Heart right ventricle (tissue), 16 donors: ENCODE measurements at regions not wholly inside any gene's neighbourhood (a gene's known extent, or its start where the extent isn't known, plus 50 kb on each side); places are given as distances from the start of the nearest gene placed in this dataset.

ENCODE experiments used
- ATAC-seq, 8 donors: fragments of 200-7000 bp; cut with Tn5 transposase; one replicate each; pipeline ENCODE4 v1.9.1; 2020; ENCODE audit warnings: mild to moderate bottlenecking in 8 of 8, moderate library complexity in 8 of 8, moderate number of reproducible peaks in 1 of 8
- DNase-seq, 2 donors: peaks; one replicate each; pipeline ENCODE4 v3.0.0-alpha.2; 2020
- H3K27ac ChIP-seq, 10 donors: fragments of 200-600 bp; sonication (generic) in 2 of 10; one replicate each; pipeline versions ENCODE4 v1.5.0 to v1.8.0; 2020 to 2022; ENCODE audit warnings: mild to moderate bottlenecking in 3 of 10
- H3K27me3 ChIP-seq, 7 donors: fragments of 200-600 bp; one replicate each; pipeline ENCODE4 v1.8.0; 2021 to 2022; ENCODE audit warnings: mild to moderate bottlenecking in 2 of 7
- H3K36me3 ChIP-seq, 9 donors: fragments of 200-600 bp; sonication (generic) in 1 of 9; one replicate each; pipeline versions ENCODE4 v1.5.0 to v1.8.0; 2020 to 2022; ENCODE audit warnings: mild to moderate bottlenecking in 2 of 9
- H3K4me1 ChIP-seq, 9 donors: fragments of 200-600 bp; sonication (generic) in 1 of 9; one replicate each; pipeline versions ENCODE4 v1.5.0 to v1.8.0; 2020 to 2022; ENCODE audit warnings: mild to moderate bottlenecking in 4 of 9
- H3K4me3 ChIP-seq, 10 donors: fragments of 200-600 bp; sonication (generic) in 2 of 10; one replicate each; pipeline versions ENCODE4 v1.5.0 to v1.8.0; 2020 to 2022; ENCODE audit warnings: mild to moderate bottlenecking in 7 of 10, moderate library complexity in 2 of 10
- H3K9me3 ChIP-seq, 11 donors: fragments of 200-600 bp in 10 of 11; sonication (generic) in 2 of 11; one replicate each; pipeline versions ENCODE4 v1.5.0 to v1.8.0; 2013 to 2022; ENCODE audit warnings: mild to moderate bottlenecking in 2 of 11, control low read depth in 1 of 11, moderate library complexity in 1 of 11
- WGBS, 2 donors: extraction: QIAGEN DNeasy Blood & Tissue Kit; methylation state at CpG; one replicate each; pipeline ENCODE4 v1.1.7; 2013; ENCODE audit warnings: inconsistent platforms in 1 of 2; 5-methylcytosine and 5-hydroxymethylcytosine counted together
- intact Hi-C, 10 donors: fragments of 100-400 bp; cut with DNase I; formaldehyde crosslinking; loops; one replicate each; pipeline versions ENCODE4 v1.11.1 to v1.14.2; 2022
- TF ChIP-seq, protein P1 (sequence below), 9 donors: fragments of 200-600 bp; sonication (generic) in 2 of 9; IDR thresholded peaks; one replicate each; pipeline versions ENCODE4 v1.5.0 to v1.8.0; 2021 to 2022; ENCODE audit warnings: antibody characterized with exemption in 9 of 9, mild to moderate bottlenecking in 5 of 9, moderate library complexity in 1 of 9
- donor health status: Arrhythmogenic right ventricular cardiomyopathy.
- donor health status: ischemic (EF 13 %, LVEDD 7.1; RV severe dilation, severe dysfunction).
- donor health status: healthy with polysubstance abuse.
- donor health status: DM: no; HTN: yes; CAD: no.
- donor health status: DM: no; HTN: no; CAD: no.
- donor health status: ischemic (EF 25% LVEDD 6.9; RV normal size, moderate dysfunction).
- donor health status: ischemic (EF 25% LVEDD 5.7; RV mildly dilated, moderate dysfunction).
- donor health status: healthy.
- donor health status: DM: yes; HTN: yes; CAD: no.
- donor health status: Ischemic cardiomyopathy.
- donor health status: ischemic (EF 35%, LVEDD 5.7; RV mildly dilated, moderate dysfunction).
- donor health status: nonischemic (EF 11% LVEDD 7.7; RV severe dilation, severe dysfunction).
- donor health status: DM: yes; HTN: yes; CAD: no.
- donor health status: PGD.
- donor health status: ischemic (EF 29% LVEDD 5.4; RV normal size, mild dysfunction).
- donor health status: nonischemic (EF 23%, LVEDD 6.1; RV moderate dilation, normal function).

DNA sequence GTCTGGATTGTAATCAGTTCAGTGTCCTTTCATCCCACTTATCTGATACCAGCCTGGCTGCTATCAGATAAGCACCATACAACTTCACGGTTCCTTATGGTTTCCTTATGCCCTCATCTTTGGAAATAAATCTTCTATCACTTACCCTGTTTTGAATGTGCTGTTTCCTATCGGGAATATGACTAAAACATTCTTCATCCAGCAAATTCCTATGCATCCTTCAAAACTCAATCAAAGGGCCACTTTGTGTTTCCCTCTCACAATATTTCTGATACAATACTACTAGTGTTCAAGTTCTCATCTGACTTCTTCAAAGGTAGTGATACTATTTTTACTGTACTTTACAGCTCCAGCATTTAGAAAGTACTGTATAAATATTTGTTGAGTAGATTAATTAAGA, 513.2 kb downstream of the OMA1 start:
- no peak overlapping the region for H3K27ac ChIP-seq
- H3K4me1 ChIP-seq = no peaks in the 10 kb centered on the region
- H3K4me3 ChIP-seq = no peak overlapping the region
- H3K36me3 ChIP-seq = no peaks in the 10 kb centered on the region
- DNase-seq (no peak), ATAC-seq (no peak)
- WGBS, 2 donors = 33 to 38% methylated on average over 2 of the region's 2 CpGs
- H3K9me3 ChIP-seq = no peaks in the 10 kb centered on the region
- intact Hi-C loops = no loop called here
- H3K27me3 ChIP-seq = peaks cover 0 to 18% (median 14%) of the 10 kb centered on the region in 7 donors
- TF ChIP-seq, protein P1, sequence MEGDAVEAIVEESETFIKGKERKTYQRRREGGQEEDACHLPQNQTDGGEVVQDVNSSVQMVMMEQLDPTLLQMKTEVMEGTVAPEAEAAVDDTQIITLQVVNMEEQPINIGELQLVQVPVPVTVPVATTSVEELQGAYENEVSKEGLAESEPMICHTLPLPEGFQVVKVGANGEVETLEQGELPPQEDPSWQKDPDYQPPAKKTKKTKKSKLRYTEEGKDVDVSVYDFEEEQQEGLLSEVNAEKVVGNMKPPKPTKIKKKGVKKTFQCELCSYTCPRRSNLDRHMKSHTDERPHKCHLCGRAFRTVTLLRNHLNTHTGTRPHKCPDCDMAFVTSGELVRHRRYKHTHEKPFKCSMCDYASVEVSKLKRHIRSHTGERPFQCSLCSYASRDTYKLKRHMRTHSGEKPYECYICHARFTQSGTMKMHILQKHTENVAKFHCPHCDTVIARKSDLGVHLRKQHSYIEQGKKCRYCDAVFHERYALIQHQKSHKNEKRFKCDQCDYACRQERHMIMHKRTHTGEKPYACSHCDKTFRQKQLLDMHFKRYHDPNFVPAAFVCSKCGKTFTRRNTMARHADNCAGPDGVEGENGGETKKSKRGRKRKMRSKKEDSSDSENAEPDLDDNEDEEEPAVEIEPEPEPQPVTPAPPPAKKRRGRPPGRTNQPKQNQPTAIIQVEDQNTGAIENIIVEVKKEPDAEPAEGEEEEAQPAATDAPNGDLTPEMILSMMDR (IDR thresholded peaks at IDR 0.05) = no peak

GRCh38 chr1:58032611-58033073, 513.9 kb downstream of the OMA1 start:
- Histone ChIP-seq H3K4me3 (no peak overlapping the region), H3K36me3 (no peaks in the 10 kb centered on the region), H3K9me3 (no peaks in the 10 kb centered on the region), H3K27me3 (peaks cover 0 to 18% (median 14%) of the 10 kb centered on the region in 7 donors), H3K27ac (no peak overlapping the region), H3K4me1 (no peaks in the 10 kb centered on the region)
- TF ChIP-seq, protein P1 (IDR thresholded peaks at IDR 0.05) = no peak
- intact Hi-C loops = no loop called here
- DNase-seq = no peak
- no peak for ATAC-seq
- 83 to 87% methylated on average over 1 of the region's 1 CpG for WGBS, 2 donors

DNA sequence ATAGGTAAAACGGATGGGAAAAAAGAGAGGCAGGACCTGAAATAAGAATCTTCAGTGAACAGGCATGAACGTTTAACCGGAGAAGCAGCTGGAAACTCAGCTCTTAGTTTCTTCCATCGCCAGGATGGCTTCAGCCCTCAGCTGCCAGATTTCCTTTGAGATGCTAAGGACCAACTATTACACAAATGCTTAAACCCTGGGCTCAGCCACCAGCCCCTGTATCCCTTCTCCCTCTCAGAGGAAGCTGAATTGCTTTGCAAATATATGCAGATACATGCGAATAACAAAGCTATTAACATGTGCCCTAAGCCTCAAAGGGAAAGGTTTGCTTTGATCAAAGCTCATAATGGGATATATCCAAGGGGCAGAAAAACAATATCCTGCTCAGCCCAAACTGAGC, 515.1 kb downstream of the OMA1 start:
- WGBS, 2 donors = 31 to 33% methylated on average over 5 of the region's 5 CpGs
- TF ChIP-seq, protein P1 (IDR thresholded peaks at IDR 0.05) = no peak
- intact Hi-C loops = no loop called here
- no peaks in the 10 kb centered on the region for H3K36me3 ChIP-seq
- DNase-seq (no peak), ATAC-seq (no peak)
- no peak overlapping the region for H3K27ac ChIP-seq
- no peak overlapping the region for H3K4me3 ChIP-seq
- H3K4me1 ChIP-seq = no peaks in the 10 kb centered on the region
- H3K27me3 ChIP-seq = peaks cover 0 to 16% (median 9%) of the 10 kb centered on the region in 7 donors
- H3K9me3 ChIP-seq = no peaks in the 10 kb centered on the region

DNA sequence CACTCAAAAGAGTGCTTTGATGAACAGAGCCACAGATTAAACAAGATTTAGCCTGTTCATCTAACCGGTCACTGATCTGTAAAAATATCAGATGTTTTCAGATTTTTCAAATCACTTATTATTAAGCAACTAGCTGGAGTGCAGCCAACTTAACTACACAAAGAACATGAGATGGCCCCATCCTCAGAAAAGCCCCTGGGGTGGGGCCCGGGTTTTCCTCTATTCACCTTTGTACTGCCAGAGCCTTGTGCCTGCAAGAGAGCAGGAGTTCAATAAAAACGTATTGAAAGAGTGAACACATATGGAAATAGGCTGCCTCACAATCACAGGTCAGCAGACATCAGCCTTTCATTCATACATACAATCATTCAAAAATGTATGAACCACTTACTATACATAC, 516.1 kb downstream of the OMA1 start:
- intact Hi-C loops = no loop called here
- 64 to 67% methylated on average over 3 of the region's 3 CpGs for WGBS, 2 donors
- no peak for DNase-seq
- peaks cover 0 to 16% (median 8%) of the 10 kb centered on the region in 7 donors for H3K27me3 ChIP-seq
- no peak overlapping the region for H3K4me3 ChIP-seq
- H3K36me3 ChIP-seq = no peaks in the 10 kb centered on the region
- H3K4me1 ChIP-seq = no peaks in the 10 kb centered on the region
- ATAC-seq = no peak
- no peaks in the 10 kb centered on the region for H3K9me3 ChIP-seq
- TF ChIP-seq, protein P1 (IDR thresholded peaks at IDR 0.05) = no peak
- H3K27ac ChIP-seq = no peak overlapping the region
